ENCODE measurements at regions not wholly inside any gene's neighbourhood (a gene's known extent, or its start where the extent isn't known, plus 50 kb on each side); places are given as distances from the start of the nearest gene placed in this dataset.
A peak's percentile ranks its signal among the peaks of the same experiment; 100 is the strongest.

GRCh38 chr2:215651412-215651811 lies 215.5 kb upstream of the FN1 start:
- DNase-seq (ENCODE audit: low read depth), result no peak
- no peak for TF ChIP-seq CTCF (IDR thresholded peaks at IDR 0.05; ENCODE audit: control insufficient read depth, extremely low read depth, insufficient read depth)
- H3K4me3 ChIP-seq (ENCODE audit: low read depth, low read length), result no peak overlapping the region

GRCh38 chr2:215644233-215644897 lies 208.5 kb upstream of the FN1 start:
- DNase-seq (ENCODE audit: low read depth), result no peak
- H3K4me3 ChIP-seq (ENCODE audit: low read depth, low read length), result no peak overlapping the region
- no peak for TF ChIP-seq CTCF (IDR thresholded peaks at IDR 0.05; ENCODE audit: control insufficient read depth, extremely low read depth, insufficient read depth)

- TF ChIP-seq CTCF (IDR thresholded peaks at IDR 0.05; ENCODE audit: control insufficient read depth, extremely low read depth, insufficient read depth), result no peak
- DNase-seq (ENCODE audit: low read depth), result no peak
These were observed 202.8 kb upstream of the FN1 start for GRCh38 chr2:215638687-215639086.

GRCh38 chr2:215637651-215638050 lies 201.8 kb upstream of the FN1 start:
- DNase-seq (ENCODE audit: low read depth), result no peak
- no peak overlapping the region for H3K4me3 ChIP-seq (ENCODE audit: low read depth, low read length)
- no peak for TF ChIP-seq CTCF (IDR thresholded peaks at IDR 0.05; ENCODE audit: control insufficient read depth, extremely low read depth, insufficient read depth)

More at GRCh38 chr2:215638687-215639086, 202.8 kb upstream of the FN1 start:
- no peak overlapping the region for H3K4me3 ChIP-seq (ENCODE audit: low read depth, low read length)

- TF ChIP-seq CTCF (IDR thresholded peaks at IDR 0.05; ENCODE audit: control insufficient read depth, extremely low read depth, insufficient read depth), result no peak
- DNase-seq (ENCODE audit: low read depth), result no peak
- no peak overlapping the region for H3K4me3 ChIP-seq (ENCODE audit: low read depth, low read length)
These were observed 200.9 kb upstream of the FN1 start for GRCh38 chr2:215636816-215637215.

- TF ChIP-seq CTCF (IDR thresholded peaks at IDR 0.05; ENCODE audit: control insufficient read depth, extremely low read depth, insufficient read depth), result peak; percentile 21; the same call in 1 of the 2 replicates
- DNase-seq (ENCODE audit: low read depth), result peak; percentile 3
- no peak overlapping the region for H3K4me3 ChIP-seq (ENCODE audit: low read depth, low read length)
These were observed 199.9 kb upstream of the FN1 start for GRCh38 chr2:215635788-215636139.
